Spleen (tissue), 11 donors: ENCODE measurements at regions not wholly inside any gene's neighbourhood (a gene's known extent, or its start where the extent isn't known, plus 50 kb on each side); places are given as distances from the start of the nearest gene placed in this dataset.

Experiments used
- DNase-seq: peaks from one replicate; pipeline ENCODE4 v3.0.0-alpha.2; 2020
- H3K27ac ChIP-seq, 8 donors: fragments of 200-600 bp; sonication (generic) in 7 of 8; 1 replicate in 4 of 8; 2 replicates in 4 of 8; pipeline versions ENCODE4 v1.5.0 to v1.8.0; 2016 to 2021; ENCODE audit warnings: inconsistent platforms in 4 of 8, mild to moderate bottlenecking in 4 of 8, moderate library complexity in 1 of 8
- H3K27me3 ChIP-seq, 7 donors: fragments of 200-600 bp; sonication (generic) in 6 of 7; replicated peaks in 1 of 7; 1 replicate in 4 of 7; 2 replicates in 3 of 7; pipeline versions ENCODE4 v1.5.0 to v1.8.0; 2016 to 2021; ENCODE audit warnings: inconsistent platforms in 3 of 7, mild to moderate bottlenecking in 1 of 7
- H3K36me3 ChIP-seq, 6 donors: fragments of 200-600 bp; sonication (generic) in 5 of 6; 1 replicate in 4 of 6; 2 replicates in 2 of 6; pipeline versions ENCODE4 v1.5.0 to v1.8.0; 2016 to 2021; ENCODE audit warnings: inconsistent platforms in 2 of 6
- H3K4me1 ChIP-seq, 6 donors: fragments of 200-600 bp; sonication (generic) in 5 of 6; 1 replicate in 3 of 6; 2 replicates in 3 of 6; pipeline versions ENCODE4 v1.5.0 to v1.8.0; 2016 to 2021; ENCODE audit warnings: inconsistent platforms in 3 of 6
- H3K4me3 ChIP-seq, 8 donors: fragments of 200-600 bp; sonication (generic) in 7 of 8; 1 replicate in 4 of 8; 2 replicates in 4 of 8; pipeline versions ENCODE4 v1.5.0 to v1.8.0; 2016 to 2021; ENCODE audit warnings: inconsistent platforms in 4 of 8, mild to moderate bottlenecking in 4 of 8, moderate library complexity in 2 of 8
- H3K9me3 ChIP-seq, 8 donors: fragments of 200-600 bp; sonication (generic) in 7 of 8; 1 replicate in 4 of 8; 2 replicates in 4 of 8; pipeline versions ENCODE4 v1.5.0 to v1.8.0; 2016 to 2021; ENCODE audit warnings: inconsistent platforms in 4 of 8
- POLR2A ChIP-seq, 3 donors: fragments of 450-650 bp; IDR thresholded peaks; one replicate each; pipeline ENCODE4 v1.5.1; 2017; ENCODE audit warnings: antibody characterized with exemption in 3 of 3, mild to moderate bottlenecking in 1 of 3
- POLR2AphosphoS5 ChIP-seq, 3 donors: sonication (generic); formaldehyde crosslinking; IDR thresholded peaks; one replicate each; pipeline ENCODE4 v1.5.1; 2017; ENCODE audit warnings: antibody characterized with exemption in 3 of 3
- WGBS, 5 donors: extraction: QIAGEN DNeasy Blood & Tissue Kit in 3 of 5; methylation state at CpG; one replicate each; pipeline versions ENCODE4 v1.1.5 to v1.1.7; 2013 to 2018; 5-methylcytosine and 5-hydroxymethylcytosine counted together
- intact Hi-C: fragments of 100-400 bp; cut with DNase I; formaldehyde crosslinking; loops from one replicate; pipeline ENCODE4 v1.15.0; 2023; ENCODE audit warnings: low total_unique reads
- TF ChIP-seq, protein P1 (sequence below), 11 experiments: fragments of 200-600 bp in 7 of 11; fragments of 450-650 bp in 4 of 11; sonication (generic) in 4 of 11; IDR thresholded peaks in 8 of 11; conservative IDR thresholded peaks in 3 of 11; 1 replicate in 7 of 11; 2 replicates in 4 of 11; pipeline versions ENCODE4 v1.4.0 to v1.8.0; 2016 to 2021; ENCODE audit warnings: antibody characterized with exemption in 11 of 11, inconsistent platforms in 4 of 11, mild to moderate bottlenecking in 1 of 11
- donor health status: healthy with polysubstance abuse.
- donor health status: DM: no; HTN: no; CAD: no; lungs with moderate emphysema.
- donor health status: DM: no; HTN: no; CAD: no.
- donor health status: Bipolar disorder and iron deficiency.
- donor health status: healthy.
- donor health status: DM: no; HTN: no; CAD: no.
- donor health status: DM: yes; HTN: yes; CAD: no.

GRCh38 chr17:65387322-65387721, 174.1 kb downstream of the AXIN2 start:
- no peaks in the 10 kb centered on the region for H3K9me3 ChIP-seq
- TF ChIP-seq, protein P1, sequence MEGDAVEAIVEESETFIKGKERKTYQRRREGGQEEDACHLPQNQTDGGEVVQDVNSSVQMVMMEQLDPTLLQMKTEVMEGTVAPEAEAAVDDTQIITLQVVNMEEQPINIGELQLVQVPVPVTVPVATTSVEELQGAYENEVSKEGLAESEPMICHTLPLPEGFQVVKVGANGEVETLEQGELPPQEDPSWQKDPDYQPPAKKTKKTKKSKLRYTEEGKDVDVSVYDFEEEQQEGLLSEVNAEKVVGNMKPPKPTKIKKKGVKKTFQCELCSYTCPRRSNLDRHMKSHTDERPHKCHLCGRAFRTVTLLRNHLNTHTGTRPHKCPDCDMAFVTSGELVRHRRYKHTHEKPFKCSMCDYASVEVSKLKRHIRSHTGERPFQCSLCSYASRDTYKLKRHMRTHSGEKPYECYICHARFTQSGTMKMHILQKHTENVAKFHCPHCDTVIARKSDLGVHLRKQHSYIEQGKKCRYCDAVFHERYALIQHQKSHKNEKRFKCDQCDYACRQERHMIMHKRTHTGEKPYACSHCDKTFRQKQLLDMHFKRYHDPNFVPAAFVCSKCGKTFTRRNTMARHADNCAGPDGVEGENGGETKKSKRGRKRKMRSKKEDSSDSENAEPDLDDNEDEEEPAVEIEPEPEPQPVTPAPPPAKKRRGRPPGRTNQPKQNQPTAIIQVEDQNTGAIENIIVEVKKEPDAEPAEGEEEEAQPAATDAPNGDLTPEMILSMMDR (IDR thresholded peaks at IDR 0.05 in 8 of 11, conservative IDR thresholded peaks at IDR 0.05 in 3 of 11): no peak
- 84 to 92% (median 91%) methylated on average over 4 to 5 of the region's 5 CpGs for WGBS, 5 donors
- no peak overlapping the region for H3K27ac ChIP-seq
- DNase-seq: no peak
- intact Hi-C loops: no loop called here
- H3K4me1 ChIP-seq: no peaks in the 10 kb centered on the region
- H3K36me3 ChIP-seq: no peaks in the 10 kb centered on the region
- H3K27me3 ChIP-seq: peaks cover 0 to 5% (median 0%) of the 10 kb centered on the region in 7 donors
- no peak overlapping the region for H3K4me3 ChIP-seq

DNA sequence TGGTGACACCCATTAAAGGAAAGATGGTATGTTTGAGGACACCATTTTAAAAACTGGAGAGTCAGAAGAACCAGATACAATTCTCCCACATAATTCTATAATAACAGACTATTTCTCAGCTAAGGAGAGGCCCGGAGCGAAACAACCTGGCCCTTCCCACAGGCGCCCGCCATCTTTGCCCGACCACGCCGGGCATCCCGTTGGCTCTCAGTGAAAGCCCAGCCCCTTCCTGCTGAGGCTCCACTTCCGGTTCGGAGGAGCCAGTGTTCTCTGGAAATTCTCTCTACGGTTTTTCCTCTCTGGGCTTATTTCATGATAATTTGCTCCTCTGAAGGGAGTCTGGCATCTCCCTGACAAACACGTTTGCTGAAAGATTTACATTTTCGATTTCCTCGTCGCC, 175.7 kb downstream of the AXIN2 start:
- Histone ChIP-seq H3K4me1 (no peaks in the 10 kb centered on the region), H3K4me3 (no peak overlapping the region), H3K36me3 (no peaks in the 10 kb centered on the region), H3K27me3 (peaks cover 0 to 5% (median 0%) of the 10 kb centered on the region in 7 donors), H3K9me3 (no peaks in the 10 kb centered on the region), H3K27ac (no peak overlapping the region)
- no peak for DNase-seq
- intact Hi-C loops: no loop called here
- TF ChIP-seq, protein P1 (IDR thresholded peaks at IDR 0.05 in 8 of 11, conservative IDR thresholded peaks at IDR 0.05 in 3 of 11): no peak
- TF ChIP-seq POLR2AphosphoS5 (IDR thresholded peaks at IDR 0.05): no peak
- WGBS, 5 donors: 92 to 96% (median 93%) methylated on average over 15 of the region's 15 CpGs

DNA sequence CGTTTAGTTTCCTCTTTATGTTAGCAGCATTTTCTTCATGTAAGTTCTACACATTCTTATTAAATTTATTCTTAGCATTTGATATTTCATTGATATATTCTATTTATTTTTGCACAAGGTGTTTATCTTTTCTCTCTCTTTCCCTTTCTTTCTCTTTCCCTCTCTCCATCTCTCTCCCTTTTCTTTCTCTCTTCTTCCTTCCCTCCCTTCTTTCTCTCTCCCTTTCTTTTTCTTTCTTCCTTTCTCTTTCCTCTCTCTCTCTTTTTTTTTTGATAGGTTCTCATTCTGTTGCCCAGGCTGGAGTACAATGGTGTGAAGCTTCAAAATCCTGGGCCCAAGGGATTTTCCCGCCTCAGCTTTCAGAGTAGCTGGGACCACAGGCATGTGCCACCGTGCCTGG, 176.4 kb downstream of the AXIN2 start:
- no peak for TF ChIP-seq POLR2AphosphoS5 (IDR thresholded peaks at IDR 0.05)
- no peak for TF ChIP-seq POLR2A (IDR thresholded peaks at IDR 0.05)
- TF ChIP-seq, protein P1 (IDR thresholded peaks at IDR 0.05 in 8 of 11, conservative IDR thresholded peaks at IDR 0.05 in 3 of 11): no peak
- no peak overlapping the region for H3K4me3 ChIP-seq
- H3K9me3 ChIP-seq: no peaks in the 10 kb centered on the region
- WGBS, 5 donors: 90 to 96% (median 92%) methylated on average over 3 of the region's 3 CpGs
- intact Hi-C loops: no loop called here
- H3K27me3 ChIP-seq: peaks cover 0 to 5% (median 0%) of the 10 kb centered on the region in 7 donors
- DNase-seq: no peak
- no peaks in the 10 kb centered on the region for H3K4me1 ChIP-seq
- H3K36me3 ChIP-seq: no peaks in the 10 kb centered on the region
- H3K27ac ChIP-seq: no peak overlapping the region

- no peak for DNase-seq
- Histone ChIP-seq H3K27me3 (no peaks in the 10 kb centered on the region), H3K4me1 (no peaks in the 10 kb centered on the region), H3K9me3 (no peaks in the 10 kb centered on the region), H3K36me3 (no peaks in the 10 kb centered on the region), H3K4me3 (no peak overlapping the region), H3K27ac (no peak overlapping the region)
- intact Hi-C loops: no loop called here
- TF ChIP-seq, protein P1 (IDR thresholded peaks at IDR 0.05 in 8 of 11, conservative IDR thresholded peaks at IDR 0.05 in 3 of 11): no peak
- TF ChIP-seq POLR2A (IDR thresholded peaks at IDR 0.05) (no peak), POLR2AphosphoS5 (IDR thresholded peaks at IDR 0.05) (no peak)
- WGBS, 5 donors: 73 to 92% (median 80%) methylated on average over 3 of the region's 3 CpGs
Observed at GRCh38 chr17:65381152-65381551, 180.3 kb downstream of the AXIN2 start.
